Prostate gland (tissue), 2 donors: ENCODE measurements at regions not wholly inside any gene's neighbourhood (a gene's known extent, or its start where the extent isn't known, plus 50 kb on each side); places are given as distances from the start of the nearest gene placed in this dataset.

Source experiments
- DNase-seq: peaks from one replicate; pipeline ENCODE4 v3.0.0-alpha.2; 2019; ENCODE audit warnings: low spot score
- H3K27ac ChIP-seq, 2 donors: fragments of 200-600 bp; sonication (generic); 2 replicates each; pipeline ENCODE4 v1.5.1; 2017 to 2019
- H3K27me3 ChIP-seq: fragments of 200-600 bp; sonication (generic); replicated peaks from 2 replicates; pipeline ENCODE4 v1.5.1; 2019; ENCODE audit not compliant: insufficient read depth
- H3K36me3 ChIP-seq, 2 donors: fragments of 200-600 bp; sonication (generic); 1 replicate in 1 of 2; 2 replicates in 1 of 2; pipeline versions ENCODE4 v1.5.1 to v1.8.1; 2017 to 2019
- H3K4me1 ChIP-seq: fragments of 200-600 bp; sonication (generic); replicated peaks from 2 replicates; pipeline ENCODE4 v1.5.1; 2019
- H3K4me3 ChIP-seq, 2 donors: fragments of 200-600 bp; sonication (generic); 2 replicates each; pipeline ENCODE4 v1.5.1; 2017 to 2019
- H3K9me3 ChIP-seq: fragments of 200-600 bp; sonication (generic); 2 replicates; pipeline ENCODE4 v1.5.1; 2017
- POLR2A ChIP-seq: fragments of 450-650 bp; IDR thresholded peaks from one replicate; pipeline ENCODE4 v1.6.1; 2016; ENCODE audit warnings: antibody characterized with exemption, mild to moderate bottlenecking
- POLR2AphosphoS5 ChIP-seq: sonication (generic); formaldehyde crosslinking; IDR thresholded peaks from one replicate; pipeline ENCODE4 v1.6.1; 2017; ENCODE audit warnings: antibody characterized with exemption
- WGBS: methylation state at CpG from one replicate; pipeline ENCODE4 v1.1.5; 2018; 5-methylcytosine and 5-hydroxymethylcytosine counted together
- intact Hi-C: fragments of 100-400 bp; cut with DNase I; formaldehyde crosslinking; loops from one replicate; pipeline ENCODE4 v1.14.2; 2022
- TF ChIP-seq, protein P1 (sequence below), 4 experiments: fragments of 200-600 bp in 2 of 4; fragments of 450-650 bp in 2 of 4; sonication (generic) in 2 of 4; IDR thresholded peaks; 1 replicate in 3 of 4; 2 replicates in 1 of 4; pipeline ENCODE4 v1.5.1; 2016 to 2019; ENCODE audit warnings: antibody characterized with exemption in 4 of 4, mild to moderate bottlenecking in 2 of 4, moderate library complexity in 2 of 4

DNA sequence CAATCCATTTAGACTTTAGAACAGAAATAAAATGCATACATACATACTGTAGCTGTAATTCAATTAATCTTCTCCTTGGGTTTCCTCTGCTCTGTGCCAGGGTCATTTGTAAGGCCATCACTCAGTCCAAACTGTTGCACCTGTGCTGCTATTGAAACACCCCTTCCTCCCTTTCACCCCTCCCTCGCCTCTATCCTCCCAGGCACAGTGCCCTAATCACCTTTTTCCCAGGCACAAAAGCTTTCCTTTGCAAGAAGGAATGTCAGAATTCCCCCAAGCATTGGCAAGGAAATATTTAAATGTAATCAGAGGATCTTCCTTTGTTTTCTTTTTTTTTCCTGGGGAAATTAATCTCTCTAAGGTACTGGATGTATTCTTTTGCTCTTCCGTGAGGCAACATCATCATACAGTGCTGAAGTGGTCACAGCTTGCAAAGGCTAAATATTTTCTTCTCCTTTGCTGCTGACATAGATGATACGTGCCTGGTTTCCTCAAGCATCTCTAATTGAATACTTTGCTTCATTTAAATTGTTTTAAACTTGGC, 339.3 kb upstream of the NR5A2 start:
- H3K4me1 ChIP-seq = no peaks in the 10 kb centered on the region
- H3K27ac ChIP-seq = no peak overlapping the region
- TF ChIP-seq POLR2A (no peak), POLR2AphosphoS5 (no peak)
- TF ChIP-seq, protein P1, sequence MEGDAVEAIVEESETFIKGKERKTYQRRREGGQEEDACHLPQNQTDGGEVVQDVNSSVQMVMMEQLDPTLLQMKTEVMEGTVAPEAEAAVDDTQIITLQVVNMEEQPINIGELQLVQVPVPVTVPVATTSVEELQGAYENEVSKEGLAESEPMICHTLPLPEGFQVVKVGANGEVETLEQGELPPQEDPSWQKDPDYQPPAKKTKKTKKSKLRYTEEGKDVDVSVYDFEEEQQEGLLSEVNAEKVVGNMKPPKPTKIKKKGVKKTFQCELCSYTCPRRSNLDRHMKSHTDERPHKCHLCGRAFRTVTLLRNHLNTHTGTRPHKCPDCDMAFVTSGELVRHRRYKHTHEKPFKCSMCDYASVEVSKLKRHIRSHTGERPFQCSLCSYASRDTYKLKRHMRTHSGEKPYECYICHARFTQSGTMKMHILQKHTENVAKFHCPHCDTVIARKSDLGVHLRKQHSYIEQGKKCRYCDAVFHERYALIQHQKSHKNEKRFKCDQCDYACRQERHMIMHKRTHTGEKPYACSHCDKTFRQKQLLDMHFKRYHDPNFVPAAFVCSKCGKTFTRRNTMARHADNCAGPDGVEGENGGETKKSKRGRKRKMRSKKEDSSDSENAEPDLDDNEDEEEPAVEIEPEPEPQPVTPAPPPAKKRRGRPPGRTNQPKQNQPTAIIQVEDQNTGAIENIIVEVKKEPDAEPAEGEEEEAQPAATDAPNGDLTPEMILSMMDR (IDR thresholded peaks at IDR 0.05) = no peak
- H3K4me3 ChIP-seq = no peak overlapping the region
- 29% methylated on average over 3 of the region's 3 CpGs for WGBS
- no peak for DNase-seq
- H3K9me3 ChIP-seq = no peaks in the 10 kb centered on the region
- H3K36me3 ChIP-seq = no peaks in the 10 kb centered on the region
- H3K27me3 ChIP-seq = no peaks in the 10 kb centered on the region
- intact Hi-C loops = loop anchor here (10.0 kb wide), 1 partner anchor 797 kb away; no protein-coding TSS in a partner anchor

- Histone ChIP-seq H3K4me1 (no peaks in the 10 kb centered on the region), H3K4me3 (no peak overlapping the region), H3K27me3 (no peaks in the 10 kb centered on the region), H3K36me3 (no peaks in the 10 kb centered on the region), H3K9me3 (no peaks in the 10 kb centered on the region), H3K27ac (no peak overlapping the region)
- DNase-seq = no peak
- intact Hi-C loops = loop anchor here (10.0 kb wide), 1 partner anchor 796 kb away; no protein-coding TSS in a partner anchor
- TF ChIP-seq POLR2A = no peak
- TF ChIP-seq, protein P1 (IDR thresholded peaks at IDR 0.05) = no peak
Measured at GRCh38 chr1:199688774-199689173, 338.7 kb upstream of the NR5A2 start.

GRCh38 chr1:199690496-199690895, 337.0 kb upstream of the NR5A2 start:
- H3K4me1 ChIP-seq = no peaks in the 10 kb centered on the region
- 85% methylated on average over 1 of the region's 1 CpG for WGBS
- H3K27me3 ChIP-seq = no peaks in the 10 kb centered on the region
- H3K27ac ChIP-seq = no peak overlapping the region
- no peak overlapping the region for H3K4me3 ChIP-seq
- H3K9me3 ChIP-seq = no peaks in the 10 kb centered on the region
- TF ChIP-seq POLR2AphosphoS5 (no peak), POLR2A (no peak)
- TF ChIP-seq, protein P1 (IDR thresholded peaks at IDR 0.05) = no peak
- H3K36me3 ChIP-seq = no peaks in the 10 kb centered on the region
- intact Hi-C loops = no loop called here
- DNase-seq = no peak

DNA sequence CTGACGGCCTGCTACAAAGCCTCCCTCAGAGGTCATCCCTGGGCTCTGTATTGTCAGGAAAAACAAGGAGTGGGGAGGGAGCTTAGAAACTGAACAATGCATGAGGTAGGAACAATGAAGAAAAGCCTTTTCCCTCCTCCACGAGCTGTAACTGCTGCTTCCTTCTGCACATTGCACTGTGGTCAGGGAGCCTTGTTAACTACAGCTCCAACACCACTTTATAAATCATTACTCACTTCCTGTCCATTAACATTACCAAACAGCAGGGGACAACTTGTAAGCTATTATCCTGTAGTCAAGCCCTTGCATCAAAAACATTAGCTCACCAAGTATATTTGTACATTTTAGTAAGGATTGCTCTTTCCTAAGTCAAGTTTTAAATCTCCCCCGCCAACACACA, 336.0 kb upstream of the NR5A2 start:
- intact Hi-C loops = no loop called here
- H3K27ac ChIP-seq = no peak overlapping the region
- H3K9me3 ChIP-seq = no peaks in the 10 kb centered on the region
- no peak for TF ChIP-seq POLR2A
- H3K4me3 ChIP-seq = no peak overlapping the region
- no peaks in the 10 kb centered on the region for H3K27me3 ChIP-seq
- H3K4me1 ChIP-seq = no peaks in the 10 kb centered on the region
- 51% methylated on average over 3 of the region's 3 CpGs for WGBS
- no peaks in the 10 kb centered on the region for H3K36me3 ChIP-seq
- DNase-seq = no peak

DNA sequence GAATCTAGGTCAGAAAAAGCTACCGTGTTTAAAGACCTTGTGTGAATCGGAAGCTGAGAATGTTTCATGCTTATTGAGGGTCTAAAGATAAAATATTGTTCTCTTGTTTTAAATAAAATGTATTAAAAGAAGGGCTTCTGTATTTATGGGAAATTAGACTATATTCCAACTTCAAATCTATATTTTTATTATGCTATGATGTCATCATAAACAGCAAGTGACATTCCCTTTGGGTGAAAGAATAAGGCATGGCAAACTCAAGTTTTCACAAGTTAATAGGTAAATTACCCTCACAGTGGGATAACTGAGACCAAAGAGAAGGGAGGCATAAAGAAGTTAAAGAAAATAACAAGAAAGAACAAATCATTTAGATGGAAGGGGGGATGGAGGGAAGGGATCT, 333.8 kb upstream of the NR5A2 start:
- intact Hi-C loops = no loop called here
- H3K9me3 ChIP-seq = no peaks in the 10 kb centered on the region
- H3K27ac ChIP-seq = no peak overlapping the region
- H3K27me3 ChIP-seq = no peaks in the 10 kb centered on the region
- H3K36me3 ChIP-seq = no peaks in the 10 kb centered on the region
- H3K4me3 ChIP-seq = no peak overlapping the region
- no peak for DNase-seq
- TF ChIP-seq, protein P1 (IDR thresholded peaks at IDR 0.05) = no peak
- TF ChIP-seq POLR2A (no peak), POLR2AphosphoS5 (no peak)
- no peaks in the 10 kb centered on the region for H3K4me1 ChIP-seq
- 95% methylated on average over 2 of the region's 2 CpGs for WGBS
